HG03432 (cell line): ENCODE measurements at regions not wholly inside any gene's neighbourhood (a gene's known extent, or its start where the extent isn't known, plus 50 kb on each side); places are given as distances from the start of the nearest gene placed in this dataset.
"Not testable (repeated sequence)": the region's sequence is repeated elsewhere in the genome, so short reads cannot be mapped to it uniquely, and the experiment has no call there.

ENCODE experiments used
- ATAC-seq: cut with Tn5 transposase; IDR thresholded peaks from one replicate; pipeline ENCODE4 v1.9.1; 2021; ENCODE audit warnings: mild to moderate bottlenecking, moderate library complexity; ENCODE audit not compliant: unreplicated experiment

- no peak for ATAC-seq
Observed at GRCh38 chr2:235212501-235213158, 260.8 kb downstream of the SH3BP4 start.

- no peak for ATAC-seq
Observed at GRCh38 chr2:235215248-235215647, 263.4 kb downstream of the SH3BP4 start.

DNA sequence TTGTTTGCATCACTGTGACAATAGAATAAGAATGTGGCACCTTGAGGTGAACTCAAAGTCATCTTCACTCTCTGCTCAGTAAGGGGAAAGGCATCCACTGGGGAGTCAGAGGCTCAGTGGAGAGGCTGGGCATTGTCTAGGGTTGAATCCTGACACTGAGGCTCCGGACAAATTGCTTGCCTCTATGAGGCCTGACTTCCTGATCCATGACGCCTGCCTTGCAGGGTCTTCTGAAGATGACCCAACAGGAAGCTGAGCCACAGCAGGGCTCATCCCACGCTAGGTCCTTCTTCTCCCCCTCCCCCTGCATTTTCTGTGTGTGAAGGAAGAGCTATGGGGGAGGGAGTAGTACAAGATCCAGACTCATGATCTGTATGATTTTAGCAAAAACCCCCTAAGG is 265.1 kb downstream of the SH3BP4 start:
- ATAC-seq, result no peak

DNA sequence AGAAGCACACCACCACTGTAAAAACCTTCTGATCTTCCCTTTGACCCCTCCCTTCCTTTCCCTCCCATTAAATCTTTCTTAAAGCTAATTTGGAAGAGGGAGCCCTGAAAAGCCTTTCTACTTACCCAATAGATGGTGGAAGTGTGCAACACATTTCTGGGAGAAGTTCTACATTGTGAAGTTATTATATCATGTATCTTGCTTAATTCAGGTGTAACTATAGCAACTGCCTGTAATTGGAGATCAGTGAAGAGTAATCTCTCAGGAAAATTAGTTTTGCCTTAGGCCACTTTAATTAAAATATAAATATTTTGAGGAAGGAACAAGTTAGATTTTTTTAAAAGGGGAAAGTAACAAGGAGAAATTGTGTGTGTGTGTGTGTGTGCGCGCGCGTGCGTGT is 266.0 kb downstream of the SH3BP4 start:
- ATAC-seq, result no peak

- ATAC-seq, result no peak
Observed at GRCh38 chr2:235218486-235218907, 266.7 kb downstream of the SH3BP4 start.

DNA sequence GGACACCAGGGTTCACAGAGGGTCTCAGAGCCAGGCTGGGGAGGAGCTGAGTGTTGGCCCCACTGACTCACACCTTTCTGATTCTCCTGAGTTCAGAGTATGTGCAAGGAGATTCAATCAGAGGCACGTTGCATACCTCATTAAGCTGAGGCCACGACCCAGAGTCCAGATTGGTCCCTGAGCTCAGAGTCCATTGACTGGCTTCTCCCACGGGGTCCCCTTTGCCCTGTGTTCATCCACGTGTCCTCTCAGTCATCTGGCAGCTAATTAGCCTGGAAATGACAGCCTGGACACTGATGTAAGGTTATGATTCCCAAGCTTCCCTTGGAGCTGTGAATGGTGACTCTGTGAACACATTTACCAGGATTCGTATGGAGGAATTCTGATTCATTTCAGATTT is 267.2 kb downstream of the SH3BP4 start:
- no peak for ATAC-seq

- ATAC-seq, result no peak
Observed at GRCh38 chr2:235220331-235220730, 268.5 kb downstream of the SH3BP4 start.

- no peak for ATAC-seq
Observed at GRCh38 chr2:235223011-235223410, 270.8 kb upstream of the AGAP1 start.

GRCh38 chr2:235224410-235224809 is 269.4 kb upstream of the AGAP1 start:
- no peak for ATAC-seq

GRCh38 chr2:235225261-235225660 is 268.6 kb upstream of the AGAP1 start:
- no peak for ATAC-seq

DNA sequence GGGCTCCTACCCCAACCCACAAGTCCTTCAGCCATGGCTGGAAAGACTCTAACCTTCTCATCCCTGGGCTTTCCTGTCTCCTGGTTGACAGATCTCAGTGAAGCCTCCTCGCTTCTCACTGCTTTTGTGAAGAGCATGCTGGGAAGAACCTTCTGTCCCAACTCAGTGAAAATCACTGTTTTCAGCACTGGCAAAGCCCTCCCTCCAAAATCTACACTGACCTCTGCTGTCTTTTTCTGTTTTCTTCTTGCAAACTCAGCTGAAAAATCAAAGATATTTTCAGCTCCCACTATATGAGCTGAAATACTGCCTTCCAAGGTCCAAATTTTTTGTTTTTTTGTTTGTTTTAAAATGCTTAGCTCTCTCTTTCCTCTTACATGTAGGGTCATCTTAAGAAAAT is 266.3 kb upstream of the AGAP1 start:
- ATAC-seq, result no peak

DNA sequence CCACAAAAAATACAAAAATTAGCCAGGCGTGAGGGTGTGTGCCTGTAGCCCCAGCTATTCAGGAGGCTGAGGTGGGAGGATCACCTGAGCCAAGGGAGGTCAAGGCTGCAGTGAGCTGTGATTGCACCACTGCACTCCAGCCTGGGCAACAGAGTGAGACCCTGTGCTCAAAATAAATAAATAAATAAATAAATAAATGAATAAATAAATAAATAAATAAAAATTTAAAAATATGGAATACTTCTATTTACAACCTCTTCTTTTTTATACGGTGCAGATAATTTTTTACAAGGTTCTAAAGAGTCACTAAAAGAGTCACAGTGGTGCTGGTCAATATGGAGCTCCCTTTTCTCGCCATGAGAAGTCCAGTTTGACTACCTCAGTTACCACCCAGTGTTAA is 265.4 kb upstream of the AGAP1 start:
- ATAC-seq, result not testable (repeated sequence)

GRCh38 chr2:235229236-235229635 is 264.6 kb upstream of the AGAP1 start:
- no peak for ATAC-seq

GRCh38 chr2:235230821-235231601 is 262.8 kb upstream of the AGAP1 start:
- ATAC-seq, result no peak

- ATAC-seq, result no peak
Observed at GRCh38 chr2:235232449-235233433, 261.1 kb upstream of the AGAP1 start.

DNA sequence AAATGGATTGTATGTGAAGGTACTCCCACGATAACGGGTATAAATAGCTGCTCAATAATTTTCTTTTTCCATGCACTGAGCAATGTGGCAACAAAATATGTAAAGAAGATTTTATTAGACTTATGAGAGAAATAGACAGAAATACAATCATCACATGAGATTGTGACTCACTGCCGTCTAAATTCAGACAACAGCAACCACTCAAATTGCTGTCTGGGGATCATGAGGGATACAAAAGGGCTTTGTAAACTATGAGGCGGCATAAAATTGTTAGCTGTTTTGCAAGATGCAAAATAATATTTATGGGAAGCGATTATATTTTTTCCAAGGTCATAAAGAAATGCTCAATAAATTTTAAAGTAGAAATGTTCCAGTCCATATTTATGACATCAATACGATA is 259.1 kb upstream of the AGAP1 start:
- ATAC-seq, result no peak

GRCh38 chr2:235235977-235236767 is 257.7 kb upstream of the AGAP1 start:
- no peak for ATAC-seq

- no peak for ATAC-seq
Observed at GRCh38 chr2:235238537-235238936, 255.3 kb upstream of the AGAP1 start.

DNA sequence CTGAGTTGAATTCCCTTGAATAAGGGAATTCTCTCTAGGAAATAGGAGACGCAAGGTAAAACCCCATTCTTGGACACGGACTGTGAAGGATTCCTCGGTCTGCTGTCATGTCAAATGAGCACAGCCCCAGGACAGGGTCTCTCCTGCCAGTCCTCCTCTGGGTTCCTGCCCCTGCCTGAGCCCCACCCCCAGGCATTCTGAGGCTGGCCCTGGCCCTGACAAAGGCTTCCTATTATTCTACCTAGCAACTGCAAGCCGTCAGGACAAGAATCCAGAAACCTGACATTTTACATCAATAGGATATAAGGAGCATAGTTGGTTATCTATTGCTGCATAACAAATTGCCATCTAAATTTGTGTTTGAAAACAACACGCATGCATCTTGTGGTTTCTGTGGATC is 253.3 kb upstream of the AGAP1 start:
- ATAC-seq, result no peak
